Stomach (tissue), 4 donors: ENCODE measurements at regions not wholly inside any gene's neighbourhood (a gene's known extent, or its start where the extent isn't known, plus 50 kb on each side); places are given as distances from the start of the nearest gene placed in this dataset.

Experiments
- POLR2A ChIP-seq, 4 donors: fragments of 450-650 bp; IDR thresholded peaks; one replicate each; pipeline ENCODE4 v1.6.1; 2016; ENCODE audit warnings: antibody characterized with exemption in 4 of 4, control low read depth in 2 of 4, mild to moderate bottlenecking in 1 of 4, moderate library complexity in 1 of 4
- TF ChIP-seq, protein P1 (sequence below), 7 experiments: fragments of 450-650 bp in 4 of 7; fragments of 200-600 bp in 3 of 7; sonication (generic) in 3 of 7; IDR thresholded peaks; one replicate each; pipeline ENCODE4 v1.5.1; 2016 to 2019; ENCODE audit warnings: antibody characterized with exemption in 7 of 7, control low read depth in 2 of 7, mild to moderate bottlenecking in 1 of 7

DNA sequence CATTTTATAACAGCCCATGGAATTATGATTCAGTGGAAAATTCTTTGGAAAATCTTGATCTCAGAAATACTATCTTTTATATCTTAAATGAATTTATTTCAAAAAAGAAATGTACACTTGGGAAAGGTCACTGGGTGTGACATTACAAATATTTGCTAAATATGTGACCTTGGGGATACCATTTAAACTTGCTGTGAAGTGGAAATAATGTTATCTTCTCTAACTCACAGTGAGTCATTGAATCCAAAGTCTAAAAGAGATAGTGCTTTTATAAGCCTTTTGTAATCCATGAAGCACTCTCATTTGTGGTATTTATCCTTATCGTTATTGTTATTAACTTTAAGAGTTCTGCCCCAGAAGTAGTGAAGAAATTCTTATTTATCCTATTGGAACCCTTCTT is 289.8 kb upstream of the SEMA6D start:
- TF ChIP-seq POLR2A (IDR thresholded peaks at IDR 0.05), result no peak
- TF ChIP-seq, protein P1, sequence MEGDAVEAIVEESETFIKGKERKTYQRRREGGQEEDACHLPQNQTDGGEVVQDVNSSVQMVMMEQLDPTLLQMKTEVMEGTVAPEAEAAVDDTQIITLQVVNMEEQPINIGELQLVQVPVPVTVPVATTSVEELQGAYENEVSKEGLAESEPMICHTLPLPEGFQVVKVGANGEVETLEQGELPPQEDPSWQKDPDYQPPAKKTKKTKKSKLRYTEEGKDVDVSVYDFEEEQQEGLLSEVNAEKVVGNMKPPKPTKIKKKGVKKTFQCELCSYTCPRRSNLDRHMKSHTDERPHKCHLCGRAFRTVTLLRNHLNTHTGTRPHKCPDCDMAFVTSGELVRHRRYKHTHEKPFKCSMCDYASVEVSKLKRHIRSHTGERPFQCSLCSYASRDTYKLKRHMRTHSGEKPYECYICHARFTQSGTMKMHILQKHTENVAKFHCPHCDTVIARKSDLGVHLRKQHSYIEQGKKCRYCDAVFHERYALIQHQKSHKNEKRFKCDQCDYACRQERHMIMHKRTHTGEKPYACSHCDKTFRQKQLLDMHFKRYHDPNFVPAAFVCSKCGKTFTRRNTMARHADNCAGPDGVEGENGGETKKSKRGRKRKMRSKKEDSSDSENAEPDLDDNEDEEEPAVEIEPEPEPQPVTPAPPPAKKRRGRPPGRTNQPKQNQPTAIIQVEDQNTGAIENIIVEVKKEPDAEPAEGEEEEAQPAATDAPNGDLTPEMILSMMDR (IDR thresholded peaks at IDR 0.05), result no peak
